Hepatocyte (in vitro differentiated cells): ENCODE measurements at regions not wholly inside any gene's neighbourhood (a gene's known extent, or its start where the extent isn't known, plus 50 kb on each side); places are given as distances from the start of the nearest gene placed in this dataset.

Experiments used
- CTCF ChIP-seq: fragments of 200-600 bp; sonication (generic); IDR thresholded peaks from 2 replicates; pipeline ENCODE4 v1.5.1; 2016; ENCODE audit warnings: antibody characterized with exemption, mild to moderate bottlenecking; ENCODE audit not compliant: poor library complexity
- EZH2 ChIP-seq: fragments of 200-600 bp; sonication (generic); IDR thresholded peaks from 2 replicates; pipeline ENCODE4 v1.6.1; 2016; ENCODE audit warnings: antibody characterized with exemption, mild to moderate bottlenecking, borderline replicate concordance
- EZH2phosphoT487 ChIP-seq: fragments of 200-600 bp; sonication (generic); IDR thresholded peaks from one replicate; pipeline ENCODE4 v1.6.1; 2018; ENCODE audit warnings: antibody characterized with exemption, mild to moderate bottlenecking, low read depth, moderate library complexity; ENCODE audit not compliant: unreplicated experiment, severe bottlenecking

GRCh38 chrX:92260102-92260501, 480.9 kb downstream of the PCDH11X start:
- TF ChIP-seq CTCF, result no peak
- no peak for TF ChIP-seq EZH2
- no peak for TF ChIP-seq EZH2phosphoT487
